ENCODE measurements at regions not wholly inside any gene's neighbourhood (a gene's known extent, or its start where the extent isn't known, plus 50 kb on each side); places are given as distances from the start of the nearest gene placed in this dataset.

GRCh38 chr2:19028587-19029375, 329.6 kb downstream of the OSR1 start:
- no peak for DNase-seq
- no peaks in the 10 kb centered on the region for H3K4me1 ChIP-seq
- H3K9me3 ChIP-seq = no peaks in the 10 kb centered on the region
- no peak overlapping the region for H3K4me3 ChIP-seq
- no peaks in the 10 kb centered on the region for H3K27me3 ChIP-seq (ENCODE audit: low read depth)
- ATAC-seq = no peak
- H3K36me3 ChIP-seq = no peaks in the 10 kb centered on the region
- no peak for TF ChIP-seq CTCF (IDR thresholded peaks at IDR 0.05)
- intact Hi-C loops (cut with DNase I) = no loop called here
- H3K27ac ChIP-seq = no peak overlapping the region

GRCh38 chr2:19027626-19028025, 330.8 kb downstream of the OSR1 start:
- H3K36me3 ChIP-seq = no peaks in the 10 kb centered on the region
- no peak for ATAC-seq
- no peak overlapping the region for H3K4me3 ChIP-seq
- no peaks in the 10 kb centered on the region for H3K27me3 ChIP-seq (ENCODE audit: low read depth)
- no peaks in the 10 kb centered on the region for H3K4me1 ChIP-seq
- DNase-seq = no peak
- no peak overlapping the region for H3K27ac ChIP-seq
- intact Hi-C loops (cut with DNase I) = no loop called here
- H3K9me3 ChIP-seq = no peaks in the 10 kb centered on the region
- no peak for TF ChIP-seq CTCF (IDR thresholded peaks at IDR 0.05)

GRCh38 chr2:19026261-19026660, 332.2 kb downstream of the OSR1 start:
- intact Hi-C loops (cut with DNase I) = no loop called here
- Histone ChIP-seq H3K4me1 (no peaks in the 10 kb centered on the region), H3K4me3 (no peak overlapping the region), H3K27me3 (ENCODE audit: low read depth) (no peaks in the 10 kb centered on the region), H3K9me3 (no peaks in the 10 kb centered on the region), H3K27ac (no peak overlapping the region), H3K36me3 (no peaks in the 10 kb centered on the region)
- DNase-seq = no peak
- ATAC-seq = no peak
- no peak for TF ChIP-seq CTCF (IDR thresholded peaks at IDR 0.05)

GRCh38 chr2:19022334-19022733, 336.1 kb downstream of the OSR1 start:
- Histone ChIP-seq H3K27ac (no peak overlapping the region), H3K9me3 (no peaks in the 10 kb centered on the region), H3K4me3 (no peak overlapping the region), H3K27me3 (ENCODE audit: low read depth) (no peaks in the 10 kb centered on the region), H3K36me3 (no peaks in the 10 kb centered on the region), H3K4me1 (no peaks in the 10 kb centered on the region)
- DNase-seq (no peak), ATAC-seq (no peak)
- intact Hi-C loops (cut with DNase I) = no loop called here
- TF ChIP-seq CTCF (IDR thresholded peaks at IDR 0.05) = no peak

- DNase-seq (no peak), ATAC-seq (no peak)
- intact Hi-C loops (cut with DNase I) = no loop called here
- Histone ChIP-seq H3K36me3 (no peaks in the 10 kb centered on the region), H3K27ac (no peak overlapping the region), H3K9me3 (no peaks in the 10 kb centered on the region), H3K4me3 (no peak overlapping the region), H3K27me3 (ENCODE audit: low read depth) (no peaks in the 10 kb centered on the region), H3K4me1 (no peaks in the 10 kb centered on the region)
- TF ChIP-seq CTCF (IDR thresholded peaks at IDR 0.05) = no peak
These were observed 336.7 kb downstream of the OSR1 start for GRCh38 chr2:19021721-19022120.

Measured in lower lobe of right lung (tissue), 2 donors.